Fibroblast of lung (primary cell): ENCODE measurements at regions not wholly inside any gene's neighbourhood (a gene's known extent, or its start where the extent isn't known, plus 50 kb on each side); places are given as distances from the start of the nearest gene placed in this dataset.

ENCODE experiments used
- EZH2 ChIP-seq: IDR thresholded peaks from 2 replicates; pipeline ENCODE4 v1.5.1; 2012; ENCODE audit warnings: low read length, control low read depth, mild to moderate bottlenecking; ENCODE audit errors: missing control alignments
- TF ChIP-seq, protein P1 (sequence below), 2 donors: IDR thresholded peaks in 1 of 2; conservative IDR thresholded peaks in 1 of 2; 1 replicate in 1 of 2; 2 replicates in 1 of 2; pipeline ENCODE4 v1.5.1; 2011 to 2012; ENCODE audit warnings: low read length in 2 of 2, control low read depth in 1 of 2, inconsistent platforms in 1 of 2, low read depth in 1 of 2, mild to moderate bottlenecking in 1 of 2

GRCh38 chr7:43018446-43018845, 86.3 kb downstream of the MRPL32 start:
- TF ChIP-seq, protein P1, sequence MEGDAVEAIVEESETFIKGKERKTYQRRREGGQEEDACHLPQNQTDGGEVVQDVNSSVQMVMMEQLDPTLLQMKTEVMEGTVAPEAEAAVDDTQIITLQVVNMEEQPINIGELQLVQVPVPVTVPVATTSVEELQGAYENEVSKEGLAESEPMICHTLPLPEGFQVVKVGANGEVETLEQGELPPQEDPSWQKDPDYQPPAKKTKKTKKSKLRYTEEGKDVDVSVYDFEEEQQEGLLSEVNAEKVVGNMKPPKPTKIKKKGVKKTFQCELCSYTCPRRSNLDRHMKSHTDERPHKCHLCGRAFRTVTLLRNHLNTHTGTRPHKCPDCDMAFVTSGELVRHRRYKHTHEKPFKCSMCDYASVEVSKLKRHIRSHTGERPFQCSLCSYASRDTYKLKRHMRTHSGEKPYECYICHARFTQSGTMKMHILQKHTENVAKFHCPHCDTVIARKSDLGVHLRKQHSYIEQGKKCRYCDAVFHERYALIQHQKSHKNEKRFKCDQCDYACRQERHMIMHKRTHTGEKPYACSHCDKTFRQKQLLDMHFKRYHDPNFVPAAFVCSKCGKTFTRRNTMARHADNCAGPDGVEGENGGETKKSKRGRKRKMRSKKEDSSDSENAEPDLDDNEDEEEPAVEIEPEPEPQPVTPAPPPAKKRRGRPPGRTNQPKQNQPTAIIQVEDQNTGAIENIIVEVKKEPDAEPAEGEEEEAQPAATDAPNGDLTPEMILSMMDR (conservative IDR thresholded peaks at IDR 0.05 in 1 of 2, IDR thresholded peaks at IDR 0.05 in 1 of 2; ENCODE audit: low read depth in 1 of 2, low read length in 2 of 2): no peak
- TF ChIP-seq EZH2: no peak
